Activated CD4-positive, alpha-beta T cell treated with anti-CD3 and anti-CD28 coated beads for 1 hour (primary cell): ENCODE measurements at regions not wholly inside any gene's neighbourhood (a gene's known extent, or its start where the extent isn't known, plus 50 kb on each side); places are given as distances from the start of the nearest gene placed in this dataset.
"Not testable (repeated sequence)": the region's sequence is repeated elsewhere in the genome, so short reads cannot be mapped to it uniquely, and the experiment has no call there.

ENCODE experiments used
- DNase-seq: peaks from one replicate; pipeline ENCODE4 v3.0.0-alpha.2; 2020

DNA sequence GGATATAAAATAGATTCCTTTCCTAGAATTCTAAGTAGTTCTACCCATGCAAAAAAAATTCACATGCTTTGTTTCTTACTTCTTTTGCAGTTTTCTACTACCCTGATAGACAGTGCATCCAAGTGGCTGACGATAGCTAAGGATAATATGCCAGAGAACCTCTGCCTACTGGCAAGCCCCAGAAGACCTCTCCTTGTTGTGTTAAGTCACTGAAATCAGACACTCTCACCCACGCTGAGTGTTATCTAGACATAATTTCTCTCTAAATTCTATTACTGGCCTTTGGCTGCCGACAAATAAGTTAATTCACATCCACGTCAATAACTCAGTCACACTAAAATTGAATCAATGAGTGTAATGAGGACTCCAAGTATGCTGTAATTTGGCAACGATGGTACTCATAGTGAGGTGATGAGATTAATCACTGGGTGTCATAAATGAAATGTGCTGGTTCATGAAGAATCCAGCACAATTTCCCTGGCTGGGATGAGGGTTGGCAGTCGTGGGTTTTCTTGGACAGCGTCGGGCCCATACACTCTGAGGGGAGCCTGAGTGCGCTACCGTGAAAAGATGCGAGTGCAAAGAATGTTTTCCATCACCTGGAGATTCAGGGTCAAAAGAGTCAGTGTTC lies 354.8 kb upstream of the TMEM132C start:
- DNase-seq, result no peak

DNA sequence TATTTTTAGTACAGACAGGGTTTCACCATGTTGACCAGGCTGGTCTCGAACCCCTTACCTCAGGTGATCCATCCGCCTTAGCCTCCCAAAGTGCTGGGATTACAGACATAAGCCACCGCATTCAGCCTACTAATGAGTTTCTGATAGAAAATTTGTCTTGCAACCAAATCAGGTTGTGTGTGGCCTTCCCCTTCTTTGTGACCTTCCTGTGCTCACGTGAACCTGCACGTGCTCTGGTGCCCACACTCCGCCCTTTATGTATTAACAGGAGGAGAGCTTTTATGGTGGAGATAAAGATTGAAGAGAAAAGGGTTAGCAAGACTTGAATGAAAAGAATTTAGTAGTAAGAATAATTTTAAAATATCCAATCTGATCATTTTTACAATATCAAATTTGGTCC lies 343.5 kb upstream of the TMEM132C start:
- no peak for DNase-seq

DNA sequence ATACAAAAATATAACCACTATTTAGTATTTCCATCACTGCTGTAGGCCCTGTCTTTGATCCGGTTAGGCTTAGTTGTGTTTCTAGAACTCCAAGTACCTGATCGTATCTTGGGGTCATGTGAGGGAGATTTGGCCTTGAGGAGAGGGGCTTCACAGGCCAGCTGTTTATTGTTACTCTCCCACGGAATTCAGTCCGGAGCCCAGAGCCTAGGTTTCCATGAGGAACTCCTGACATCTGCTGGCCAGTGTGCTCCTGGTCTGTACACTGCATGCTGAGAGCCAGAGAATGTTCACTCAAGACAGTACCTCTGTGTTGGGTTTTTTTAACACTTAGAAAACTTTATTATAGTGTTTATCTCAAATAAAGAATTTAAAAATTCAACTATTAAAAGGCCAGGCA lies 341.0 kb upstream of the TMEM132C start:
- DNase-seq, result no peak

DNA sequence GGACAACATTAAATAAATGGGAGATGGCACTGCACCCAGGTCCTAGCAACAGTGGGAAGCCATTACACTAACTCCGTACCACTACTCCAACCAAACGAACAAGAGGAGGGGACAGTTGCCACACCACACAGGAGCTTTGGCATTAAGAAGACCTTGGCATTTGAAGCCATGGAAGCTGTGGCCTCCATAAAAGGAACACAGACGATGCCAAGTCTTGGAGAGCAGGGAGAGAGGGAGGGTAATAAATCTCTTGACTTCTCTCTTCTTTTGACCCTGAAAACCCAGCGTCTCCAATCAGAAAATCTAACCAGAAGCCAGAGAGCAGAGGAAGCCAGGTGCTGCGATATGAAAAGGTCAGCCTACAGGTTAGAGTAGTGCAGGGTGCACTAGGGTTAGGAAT lies 338.8 kb upstream of the TMEM132C start:
- no peak for DNase-seq

DNA sequence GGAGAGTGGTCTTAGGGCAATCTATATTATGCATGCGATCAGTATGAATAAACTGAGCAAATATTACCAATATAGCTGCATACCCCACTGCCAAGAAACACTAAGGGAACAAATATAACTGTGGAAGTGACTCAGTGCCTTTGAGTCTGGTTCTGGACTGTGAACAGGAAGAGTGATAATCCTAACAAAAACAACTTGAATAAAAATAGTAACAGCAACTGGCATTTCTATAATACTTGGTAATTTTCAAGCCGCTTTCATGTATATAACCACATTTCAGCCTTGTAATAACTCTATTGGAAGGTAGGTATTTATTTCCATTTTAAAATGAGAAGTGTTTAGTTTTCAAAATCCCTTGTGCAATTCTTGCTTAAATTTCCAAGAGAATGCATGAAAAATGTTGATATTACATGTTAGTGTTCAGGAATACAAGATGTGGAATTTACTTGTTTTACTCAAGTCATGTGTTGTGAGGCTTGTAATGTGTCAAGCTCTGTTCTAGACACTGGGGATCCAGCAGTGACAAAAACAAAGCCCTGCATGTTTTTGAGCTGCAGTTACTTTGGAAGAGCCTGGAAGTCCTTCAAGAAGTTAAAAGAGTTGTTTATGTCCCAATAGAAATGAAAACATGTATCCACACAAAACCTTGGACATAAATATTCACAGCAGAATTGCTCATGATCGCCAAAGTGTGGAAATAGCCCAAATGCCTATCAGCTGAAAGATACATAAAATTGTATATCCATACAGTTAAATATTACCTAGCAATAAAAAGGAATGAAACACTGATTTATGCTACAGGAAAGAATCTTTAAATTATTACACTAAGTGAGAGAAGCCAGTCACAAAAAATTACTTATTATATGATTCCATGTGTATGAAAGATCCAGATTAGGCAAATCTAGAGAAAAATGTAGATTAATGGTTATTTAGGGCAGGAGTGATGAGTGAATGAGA lies 338.1 kb upstream of the TMEM132C start:
- no peak for DNase-seq

DNA sequence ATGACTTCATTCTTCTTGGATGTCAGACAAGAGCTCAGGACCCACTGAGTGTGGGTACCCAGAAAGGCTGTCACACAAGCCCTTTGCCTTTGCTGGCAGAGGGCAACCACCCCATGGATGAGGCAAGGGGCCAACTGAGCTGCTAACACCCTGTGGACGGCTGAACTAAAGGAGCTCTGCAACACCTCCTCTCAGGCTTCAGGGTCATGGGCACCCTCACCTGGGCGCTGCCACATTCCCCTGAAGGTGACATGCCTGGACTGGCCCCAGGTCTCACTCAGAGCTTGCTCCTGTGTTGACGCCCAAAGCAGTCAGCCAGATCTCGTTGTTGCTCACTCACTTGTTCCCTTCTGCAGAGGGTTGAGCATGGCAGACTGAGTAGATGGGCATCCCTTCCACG lies 336.8 kb upstream of the TMEM132C start:
- DNase-seq, result no peak

DNA sequence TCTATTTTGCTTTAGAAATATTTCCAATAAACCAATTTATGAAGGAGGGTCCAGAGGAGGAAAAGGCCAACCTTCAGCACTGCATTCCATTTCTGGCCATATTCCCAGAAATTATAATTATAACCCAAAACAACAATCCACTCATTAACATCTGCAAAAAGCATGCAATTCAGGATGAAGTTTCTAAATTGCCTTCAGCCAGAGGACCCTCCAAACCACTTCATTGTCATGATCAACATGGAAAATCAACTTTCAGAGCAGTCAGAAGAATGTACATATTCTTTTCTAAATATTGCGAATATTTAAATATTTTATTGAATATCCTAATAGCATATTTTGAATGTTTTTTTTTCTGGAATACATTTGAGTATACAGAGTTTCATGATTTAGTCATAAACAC lies 332.6 kb upstream of the TMEM132C start:
- DNase-seq, result no peak

DNA sequence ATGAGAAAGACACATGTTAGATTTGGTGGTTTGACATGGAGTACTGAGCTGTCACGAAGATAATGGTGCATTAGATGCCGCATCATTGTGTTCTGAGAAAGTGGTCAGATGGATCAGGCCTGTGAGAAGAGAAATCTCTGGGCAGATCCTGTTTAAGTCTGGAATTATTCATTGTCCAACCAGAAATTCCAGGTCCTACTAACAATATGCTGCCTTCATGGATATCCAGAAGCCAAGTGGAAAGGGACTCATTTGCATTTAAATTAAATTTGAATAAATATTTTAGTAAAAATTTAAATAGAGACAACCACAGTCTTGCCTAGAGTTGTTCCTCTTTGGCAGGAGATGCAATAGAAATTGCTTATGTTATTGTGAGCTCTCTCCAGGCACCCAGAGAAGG lies 330.5 kb upstream of the TMEM132C start:
- DNase-seq, result no peak

DNA sequence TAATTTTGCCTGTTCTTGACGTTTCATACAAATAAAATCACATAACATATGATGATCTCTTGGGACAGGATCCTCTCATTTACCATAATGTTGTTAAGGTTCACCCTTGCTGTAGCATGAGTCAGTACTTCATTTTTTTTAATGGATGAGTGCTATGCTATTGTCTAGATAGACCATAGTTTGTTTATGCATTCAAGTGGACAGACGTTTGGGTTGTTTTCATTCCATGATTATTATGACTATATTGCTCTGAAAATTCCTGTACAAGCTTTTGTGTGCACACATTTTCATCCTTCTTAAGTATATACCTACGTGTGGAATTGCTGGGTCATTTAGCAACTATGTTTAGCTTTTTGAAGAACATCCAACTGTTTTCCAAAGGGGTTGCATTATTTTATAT lies 325.6 kb upstream of the TMEM132C start:
- DNase-seq, result no peak

DNA sequence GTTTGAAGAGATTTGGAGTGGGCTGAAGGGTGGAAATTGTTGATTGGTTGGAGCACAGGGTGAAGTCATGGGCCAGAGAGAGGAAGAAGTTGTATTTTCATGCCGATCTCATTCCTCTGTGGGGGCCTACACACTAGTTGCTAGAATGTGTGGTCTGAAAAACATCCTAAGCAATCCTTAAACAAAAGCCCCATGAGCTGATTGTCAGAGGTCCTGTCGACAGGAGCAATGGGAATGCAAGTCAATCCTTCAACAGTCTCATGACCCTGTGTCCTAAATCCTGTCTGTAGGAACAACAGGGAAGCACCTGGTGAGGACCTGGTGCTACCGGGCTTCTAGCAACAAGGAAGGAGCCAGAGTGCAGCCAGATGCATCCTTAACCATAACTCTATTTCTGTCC lies 324.0 kb upstream of the TMEM132C start:
- no peak for DNase-seq

DNA sequence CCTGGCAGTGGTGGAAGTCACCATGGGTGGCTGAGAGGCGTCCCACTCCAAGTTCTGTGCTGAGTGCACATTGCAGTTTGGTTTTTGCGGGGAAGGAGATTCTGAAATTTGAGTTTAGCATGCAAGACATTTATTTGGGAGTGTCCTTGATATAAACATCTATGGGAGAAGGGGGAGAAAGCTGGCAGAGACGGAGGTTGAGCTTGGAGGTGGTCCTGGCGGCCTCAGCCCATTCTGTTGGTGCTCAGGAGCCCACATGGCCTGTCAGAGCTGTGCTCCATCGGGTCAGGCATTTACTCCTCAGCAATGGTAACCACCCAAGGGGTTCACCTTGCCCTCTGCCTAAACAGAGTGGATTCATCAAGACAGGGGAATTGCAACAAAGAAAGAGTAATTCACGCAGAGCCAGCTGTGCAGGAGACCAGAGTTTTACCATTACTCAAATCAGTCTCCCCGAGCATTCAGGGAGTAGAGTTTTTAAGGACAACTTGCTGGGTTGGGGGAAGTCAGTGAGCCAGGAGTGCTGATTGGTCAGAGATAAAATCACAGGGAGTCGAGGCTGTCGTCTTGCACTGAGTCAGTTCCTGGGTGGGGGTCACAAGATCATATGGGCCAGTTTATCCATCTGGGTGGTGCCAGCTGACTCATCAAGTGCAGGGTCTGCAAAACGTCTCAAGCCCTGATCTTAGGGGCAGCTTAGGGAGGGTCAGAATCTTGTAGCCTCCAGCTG lies 323.3 kb upstream of the TMEM132C start:
- DNase-seq, result no peak

DNA sequence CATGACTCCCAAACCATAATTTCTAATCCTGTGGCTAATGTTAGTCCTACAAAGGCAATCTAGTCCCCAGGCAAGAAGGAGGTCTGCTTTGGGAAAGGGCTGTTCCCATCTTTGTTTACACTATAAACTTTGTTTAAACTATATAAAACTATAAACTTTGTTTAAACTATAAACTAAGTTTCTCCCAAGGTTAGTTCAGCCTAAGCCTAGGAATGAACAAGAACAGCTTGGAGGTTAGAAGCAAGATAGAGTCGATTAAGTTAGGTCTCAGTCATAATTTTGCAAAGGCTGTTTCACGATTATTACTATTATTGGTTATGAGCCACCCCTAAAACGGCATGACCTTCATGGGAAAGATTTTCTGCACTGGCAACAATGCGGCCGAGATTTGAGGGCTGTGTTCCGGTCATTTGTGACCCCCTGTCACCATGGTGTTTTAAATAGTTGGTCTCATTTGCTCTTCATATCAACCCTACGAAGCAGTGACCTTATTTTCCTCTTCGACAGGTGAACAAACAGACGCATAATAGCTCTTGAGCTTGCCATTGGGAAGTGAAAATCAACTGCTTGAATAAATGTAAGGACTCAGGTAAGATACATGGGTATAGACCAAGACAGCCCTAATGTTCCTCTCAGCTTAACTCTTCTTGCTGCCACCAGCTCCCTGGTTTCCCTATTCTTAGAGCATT lies 322.6 kb upstream of the TMEM132C start:
- no peak for DNase-seq

DNA sequence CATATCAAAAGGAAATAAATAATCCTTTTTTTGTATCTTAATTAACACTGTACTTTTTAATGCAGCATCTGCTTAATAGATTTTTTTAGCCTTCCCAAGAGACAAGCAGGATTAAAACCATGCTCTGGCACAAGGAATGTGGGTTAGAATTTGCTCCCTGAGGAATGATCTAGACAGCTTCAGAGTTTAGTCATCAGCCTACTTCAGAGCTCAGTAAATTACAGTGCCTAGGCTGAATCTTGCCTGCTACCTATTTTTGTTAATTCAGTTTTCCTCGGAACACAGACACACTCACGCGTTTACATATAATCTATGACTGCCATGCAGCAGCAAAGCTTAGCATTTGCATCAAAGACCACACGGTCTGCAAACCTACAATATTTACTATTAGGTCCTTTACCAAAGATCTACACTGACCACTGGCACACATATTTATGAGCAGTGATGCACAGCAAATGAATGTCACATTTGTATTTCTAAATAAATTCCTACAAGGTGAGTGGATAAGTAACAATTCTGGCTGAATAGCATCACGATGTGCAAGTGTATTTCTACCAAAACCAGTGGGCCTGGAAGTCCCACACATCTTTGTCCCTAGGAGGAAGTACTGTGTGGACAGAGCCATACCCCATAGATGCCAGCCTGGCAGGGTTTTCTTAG lies 309.8 kb upstream of the TMEM132C start:
- DNase-seq, result no peak

DNA sequence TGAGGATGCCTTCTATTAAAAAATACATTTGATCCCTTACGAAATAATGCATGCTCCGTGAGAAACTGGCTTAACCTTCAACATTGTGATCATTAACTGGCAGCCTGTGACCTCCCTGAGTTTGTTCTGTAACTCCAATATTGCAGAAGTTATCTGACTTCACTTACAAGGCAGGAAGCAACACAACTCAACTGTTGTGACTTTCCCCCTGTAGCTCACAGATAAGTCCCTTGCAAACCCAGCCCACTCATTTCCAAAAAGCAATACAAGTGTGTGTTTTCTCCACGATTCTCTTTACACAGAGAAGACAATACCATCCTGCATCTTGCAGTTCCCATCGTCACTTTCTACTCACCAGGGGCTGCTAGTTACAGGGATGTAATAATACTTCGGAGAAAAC lies 304.7 kb upstream of the TMEM132C start:
- DNase-seq, result no peak

DNA sequence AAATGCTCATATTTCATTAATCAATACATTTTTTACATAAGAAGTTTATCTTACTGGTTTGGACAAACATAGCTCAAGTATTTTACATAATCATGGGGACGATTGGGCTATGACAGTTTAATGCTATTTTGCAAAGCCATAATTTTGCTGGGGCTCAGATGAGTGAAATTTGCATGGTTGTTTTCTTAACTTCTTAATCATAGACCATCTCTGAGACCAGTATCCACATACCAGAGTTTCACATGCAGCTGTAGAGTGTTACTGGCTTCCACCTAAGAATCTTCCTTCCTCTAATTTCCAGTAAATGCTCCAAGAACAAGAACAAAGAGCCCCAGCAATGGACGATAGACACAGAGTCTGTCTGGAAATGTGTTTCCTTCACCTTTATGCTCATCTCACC lies 303.0 kb upstream of the TMEM132C start:
- DNase-seq, result no peak

DNA sequence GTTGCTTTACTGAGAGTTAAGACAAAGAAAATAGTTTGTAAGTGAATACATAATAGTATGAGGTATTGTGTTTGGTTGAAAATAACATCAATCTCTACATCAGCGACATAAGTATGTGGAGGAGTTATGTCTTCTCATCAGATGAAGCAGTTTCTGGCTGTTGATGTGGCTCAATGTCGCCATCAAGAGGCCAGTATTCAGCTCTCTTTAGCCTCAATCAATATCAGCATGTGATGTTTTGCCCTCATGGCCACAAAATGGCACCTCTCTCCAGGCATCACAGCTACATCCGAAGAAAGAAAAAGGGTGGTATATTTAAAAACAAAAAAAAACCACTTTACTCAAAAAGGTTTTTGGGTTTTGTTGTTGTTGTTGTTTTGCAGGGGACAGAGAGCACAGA lies 302.3 kb upstream of the TMEM132C start:
- no peak for DNase-seq

DNA sequence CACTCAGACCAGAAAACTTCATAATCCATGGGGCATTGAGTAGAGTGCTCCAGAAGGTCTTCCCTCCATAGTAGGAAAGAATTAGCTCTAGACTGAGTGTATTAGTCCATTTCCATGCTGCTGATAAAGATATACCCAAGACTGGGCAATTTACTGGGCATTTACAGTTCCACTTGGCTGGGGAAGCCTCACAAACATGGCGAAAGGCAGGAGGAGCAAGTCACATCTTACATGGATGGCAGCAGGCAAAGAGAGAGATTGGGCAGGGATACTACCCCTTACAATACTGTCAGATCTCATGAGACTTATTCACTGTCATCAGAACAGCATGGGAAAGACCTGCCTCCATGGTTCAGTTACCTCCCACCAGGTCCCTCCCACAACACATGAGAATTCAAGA lies 300.6 kb upstream of the TMEM132C start:
- no peak for DNase-seq

DNA sequence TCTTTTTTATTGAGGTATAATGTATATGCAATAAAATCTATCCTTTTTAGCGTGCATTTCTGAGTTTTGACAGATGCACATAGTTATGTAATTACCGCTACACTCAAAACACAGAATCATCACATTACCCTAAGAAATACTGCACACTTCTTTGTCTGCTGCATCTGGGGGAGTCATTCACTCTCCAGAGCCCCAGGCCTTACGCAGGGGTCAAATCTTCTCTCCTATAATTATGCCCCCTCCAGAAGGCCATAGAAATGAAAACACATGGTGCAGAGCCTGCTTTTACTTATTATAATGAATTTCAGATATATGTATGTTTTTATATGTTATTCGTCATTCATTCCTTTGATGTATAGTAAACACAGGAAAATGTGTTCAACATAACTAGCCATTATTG lies 296.5 kb upstream of the TMEM132C start:
- DNase-seq, result no peak

DNA sequence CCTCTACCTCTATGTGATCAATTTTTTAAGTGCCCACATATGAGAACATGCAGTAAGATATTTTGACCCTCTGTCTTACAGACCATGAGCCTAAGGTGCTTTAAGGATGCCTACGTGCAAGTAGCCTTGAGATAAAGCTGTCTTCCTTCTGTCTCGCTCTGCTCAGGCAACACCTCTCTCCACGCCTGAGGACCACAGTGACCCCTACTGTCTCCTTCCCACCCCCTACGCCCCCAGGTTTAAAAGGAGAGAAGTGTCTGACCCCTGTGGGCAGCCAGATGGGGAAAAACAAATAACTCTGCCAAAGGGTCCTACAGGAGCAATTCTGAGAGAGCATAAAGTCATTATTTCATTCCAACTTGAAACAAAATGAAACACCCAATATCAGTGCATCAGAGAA lies 286.4 kb upstream of the TMEM132C start:
- DNase-seq, result no peak

DNA sequence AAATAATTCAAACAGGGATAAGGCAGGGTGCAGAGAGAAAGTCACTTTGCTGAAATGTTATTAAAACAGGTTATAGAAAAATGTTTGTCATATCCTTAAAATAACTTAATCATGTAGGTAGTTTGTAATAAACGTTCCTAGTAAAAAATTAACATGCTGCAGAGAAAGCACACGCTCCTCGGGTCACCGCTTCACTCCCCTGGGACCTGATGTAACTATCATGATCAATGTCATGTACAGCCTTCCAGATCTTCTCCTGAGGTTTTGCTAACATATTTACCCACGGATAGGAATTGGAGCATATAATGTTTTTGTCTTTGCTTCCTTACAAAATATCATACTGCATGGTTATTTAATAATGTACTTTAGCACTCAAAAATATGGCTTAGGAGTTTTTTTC lies 285.1 kb upstream of the TMEM132C start:
- no peak for DNase-seq

DNA sequence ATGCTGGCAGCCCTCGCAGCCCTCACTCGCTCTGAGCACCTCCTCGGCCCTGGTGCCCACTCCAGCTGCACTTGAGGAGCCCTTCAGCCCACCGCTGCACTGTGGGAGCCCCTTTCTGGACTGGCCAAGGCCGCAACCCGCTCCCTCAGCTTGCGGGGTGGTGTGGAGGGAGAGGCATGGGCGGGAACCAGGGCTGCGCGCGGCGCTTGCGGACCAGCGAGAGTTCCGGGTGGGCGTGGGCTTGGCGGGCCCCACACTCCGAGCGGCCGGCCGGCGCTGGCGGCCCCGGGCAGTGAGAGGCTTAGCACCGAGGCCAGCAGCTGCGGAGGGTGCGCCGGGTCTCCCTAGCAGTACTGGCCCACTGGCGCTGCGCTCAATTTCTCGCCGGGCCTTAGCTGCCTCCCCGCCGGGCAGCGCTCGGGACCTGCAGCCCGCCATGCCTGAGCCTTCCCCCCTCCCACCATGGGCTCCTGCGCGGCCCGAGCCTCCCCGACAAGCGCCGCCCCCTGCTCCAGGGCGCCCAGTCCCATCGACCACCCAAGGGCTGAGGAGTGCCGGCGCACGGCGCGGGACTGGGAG lies 283.7 kb upstream of the TMEM132C start:
- not testable (repeated sequence) for DNase-seq

DNA sequence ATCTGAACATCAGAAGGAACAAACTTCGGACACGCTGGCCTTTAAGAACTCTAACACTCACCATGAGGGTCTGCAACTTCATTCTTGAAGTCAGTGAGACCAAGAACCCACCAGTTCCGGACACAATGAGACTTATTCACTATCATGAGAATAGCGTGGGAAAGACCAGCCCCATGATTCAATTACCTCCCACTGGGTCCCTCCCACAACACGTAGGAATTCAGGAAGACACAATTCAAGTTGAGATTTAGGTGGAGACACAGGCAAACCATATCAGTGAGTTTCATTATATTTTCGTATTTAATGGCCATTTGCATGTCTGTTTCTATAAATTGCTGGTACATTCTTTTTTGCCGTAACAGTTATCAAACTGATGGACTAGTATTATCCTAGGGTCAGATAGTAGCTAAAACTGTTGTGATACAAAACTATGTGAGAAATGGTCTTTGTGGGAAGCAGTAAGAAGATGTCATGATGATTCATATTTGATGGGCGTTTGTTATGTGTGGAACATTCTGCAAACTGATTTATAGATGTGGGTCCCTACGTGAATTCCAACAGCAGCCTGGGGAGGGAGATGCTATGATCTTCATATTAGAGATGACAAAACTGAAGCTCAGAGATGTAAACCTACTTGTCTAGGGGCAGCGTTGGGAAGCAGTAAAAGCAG lies 282.4 kb upstream of the TMEM132C start:
- DNase-seq, result no peak
